ENCODE measurements at regions not wholly inside any gene's neighbourhood (a gene's known extent, or its start where the extent isn't known, plus 50 kb on each side); places are given as distances from the start of the nearest gene placed in this dataset.
"Not testable (repeated sequence)": the region's sequence is repeated elsewhere in the genome, so short reads cannot be mapped to it uniquely, and the experiment has no call there.

GRCh38 chr4:129747756-129748155 is 651.8 kb downstream of the C4orf33 start:
- no peak for DNase-seq

- no peak for DNase-seq
These were observed 653.0 kb downstream of the C4orf33 start for GRCh38 chr4:129748991-129749390.

GRCh38 chr4:129751646-129752045 is 655.7 kb downstream of the C4orf33 start:
- DNase-seq = no peak

- DNase-seq = no peak
These were observed 687.6 kb downstream of the C4orf33 start for GRCh38 chr4:129783596-129783995.

DNA sequence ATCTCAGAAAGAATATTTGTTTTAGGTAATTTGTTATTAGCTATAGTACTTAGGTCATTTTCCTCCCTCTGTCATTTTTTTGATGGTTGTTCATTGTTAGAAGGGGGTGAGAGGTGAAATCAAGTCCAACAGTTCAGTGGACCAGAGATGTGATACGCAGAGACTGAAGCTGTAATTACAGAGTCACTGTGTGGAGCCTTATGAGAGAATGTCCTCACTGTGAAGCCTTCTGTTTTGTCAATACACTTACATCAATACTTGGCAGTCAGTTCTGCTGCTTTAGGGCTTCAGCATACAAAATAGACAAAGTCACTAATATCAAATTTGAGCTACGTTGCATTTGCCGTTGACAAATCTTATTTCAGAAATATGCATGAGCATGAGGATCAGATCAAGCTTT is 692.5 kb downstream of the C4orf33 start:
- DNase-seq = no peak

- DNase-seq = no peak
These were observed 708.6 kb downstream of the C4orf33 start for GRCh38 chr4:129804461-129804981.

- DNase-seq = no peak
These were observed 711.0 kb downstream of the C4orf33 start for GRCh38 chr4:129806986-129807385.

GRCh38 chr4:129808242-129808641 is 712.3 kb downstream of the C4orf33 start:
- DNase-seq = no peak

DNA sequence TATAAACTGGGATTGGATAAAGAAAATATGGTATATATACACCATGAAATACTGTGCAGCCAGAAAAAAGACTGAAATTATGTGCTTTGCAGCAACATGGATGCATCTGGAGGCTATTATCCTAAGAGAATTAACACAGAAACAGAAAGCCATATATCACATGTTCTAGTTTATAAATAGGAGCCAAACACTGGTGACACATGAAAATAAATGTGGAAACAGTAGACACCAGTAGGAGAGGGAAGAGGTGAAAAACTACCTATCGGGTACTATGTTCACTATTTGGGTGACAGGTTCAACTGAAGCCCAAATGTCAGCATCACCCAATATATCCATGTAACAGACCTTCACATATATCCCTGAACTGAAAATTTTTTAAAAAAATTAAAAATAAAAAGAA is 725.1 kb downstream of the C4orf33 start:
- no peak for DNase-seq

- no peak for DNase-seq
These were observed 726.0 kb downstream of the C4orf33 start for GRCh38 chr4:129821963-129822362.

- DNase-seq = no peak
These were observed 726.7 kb downstream of the C4orf33 start for GRCh38 chr4:129822701-129823100.

DNA sequence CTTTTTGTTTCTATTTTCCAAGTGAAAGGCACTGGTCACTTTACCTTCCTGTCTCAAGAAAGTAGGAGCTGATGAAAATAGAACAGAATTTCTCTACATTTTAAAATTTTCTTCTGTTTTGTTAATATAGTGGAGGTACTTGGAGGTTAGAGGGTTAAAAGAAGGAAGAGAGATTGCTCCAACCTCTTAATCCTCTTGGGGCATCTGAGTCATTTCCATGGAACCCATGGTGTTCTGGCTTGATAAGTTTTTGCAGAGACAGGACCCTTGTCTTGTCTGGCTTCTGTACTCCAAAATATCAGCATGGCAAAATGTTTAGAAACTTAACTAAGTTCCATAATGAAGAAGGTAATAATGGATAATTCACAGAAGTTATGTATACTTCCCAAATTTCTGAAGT is 727.2 kb downstream of the C4orf33 start:
- DNase-seq = no peak

DNA sequence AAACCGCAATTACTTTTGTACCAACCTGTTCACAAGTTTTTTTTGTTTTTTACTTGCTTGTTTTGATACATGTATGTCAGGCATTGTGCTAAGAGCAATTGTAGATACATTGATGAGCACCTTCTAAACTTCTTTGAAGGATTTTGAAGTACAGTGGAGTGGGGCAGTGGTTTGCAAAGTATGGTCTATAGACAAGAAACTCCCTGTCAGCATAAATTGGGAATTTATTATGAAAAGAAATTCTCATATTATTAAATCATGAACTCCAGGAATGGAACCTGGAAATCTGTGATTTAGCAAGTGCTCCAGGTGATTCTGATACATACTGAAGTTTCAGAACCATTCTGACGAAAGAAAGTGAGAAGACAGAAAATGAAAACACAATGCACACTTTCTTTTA is 733.4 kb downstream of the C4orf33 start:
- DNase-seq = no peak

- no peak for DNase-seq
These were observed 743.7 kb downstream of the C4orf33 start for GRCh38 chr4:129839687-129840086.

GRCh38 chr4:129842096-129842495 is 746.1 kb downstream of the C4orf33 start:
- DNase-seq = no peak

- no peak for DNase-seq
These were observed 756.5 kb downstream of the C4orf33 start for GRCh38 chr4:129852434-129852833.

- not testable (repeated sequence) for DNase-seq
These were observed 757.9 kb downstream of the C4orf33 start for GRCh38 chr4:129853685-129854467.

GRCh38 chr4:129862461-129862860 is 766.5 kb downstream of the C4orf33 start:
- no peak for DNase-seq

DNA sequence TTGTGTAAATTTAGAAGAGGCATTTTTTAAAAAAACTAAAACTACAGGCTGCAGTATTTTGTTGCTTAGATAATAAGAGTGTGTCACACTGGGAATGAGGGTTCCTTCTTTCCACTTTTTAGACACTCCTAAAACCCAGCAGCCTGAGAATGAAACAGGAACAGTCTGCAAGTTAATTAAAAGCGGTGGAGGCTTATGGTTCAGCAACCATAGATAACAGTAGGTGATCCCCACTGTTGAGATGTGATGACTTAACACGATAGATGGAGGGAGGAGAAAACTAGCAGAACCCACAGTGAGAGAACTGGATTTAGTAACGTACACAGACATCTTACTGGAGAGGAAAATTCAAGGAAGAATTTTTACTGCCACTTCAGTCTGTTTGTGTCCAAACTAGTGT is 767.3 kb downstream of the C4orf33 start:
- DNase-seq = no peak

DNA sequence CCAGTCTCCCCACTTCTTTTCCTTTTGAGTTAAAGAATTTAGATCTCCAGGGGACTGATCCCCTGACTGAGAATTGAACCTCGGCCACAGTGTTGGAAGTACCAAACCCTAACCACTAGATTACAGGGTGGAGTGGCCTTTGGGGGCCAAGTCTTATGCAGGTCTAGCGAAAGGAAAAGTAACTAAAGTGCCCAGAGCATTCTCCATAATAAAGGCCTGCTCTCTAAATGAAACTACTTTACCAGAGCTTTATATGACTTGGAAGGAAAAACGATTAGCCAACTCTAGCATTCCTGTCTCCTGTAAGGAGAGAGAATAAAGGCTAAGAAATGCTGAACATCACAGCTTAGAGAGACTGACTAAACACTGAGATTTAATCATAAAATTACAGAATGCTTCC is 788.0 kb downstream of the C4orf33 start:
- DNase-seq = no peak

GRCh38 chr4:129897111-129897510 is 801.2 kb downstream of the C4orf33 start:
- no peak for DNase-seq

- no peak for DNase-seq
These were observed 803.9 kb downstream of the C4orf33 start for GRCh38 chr4:129899849-129900248.

DNA sequence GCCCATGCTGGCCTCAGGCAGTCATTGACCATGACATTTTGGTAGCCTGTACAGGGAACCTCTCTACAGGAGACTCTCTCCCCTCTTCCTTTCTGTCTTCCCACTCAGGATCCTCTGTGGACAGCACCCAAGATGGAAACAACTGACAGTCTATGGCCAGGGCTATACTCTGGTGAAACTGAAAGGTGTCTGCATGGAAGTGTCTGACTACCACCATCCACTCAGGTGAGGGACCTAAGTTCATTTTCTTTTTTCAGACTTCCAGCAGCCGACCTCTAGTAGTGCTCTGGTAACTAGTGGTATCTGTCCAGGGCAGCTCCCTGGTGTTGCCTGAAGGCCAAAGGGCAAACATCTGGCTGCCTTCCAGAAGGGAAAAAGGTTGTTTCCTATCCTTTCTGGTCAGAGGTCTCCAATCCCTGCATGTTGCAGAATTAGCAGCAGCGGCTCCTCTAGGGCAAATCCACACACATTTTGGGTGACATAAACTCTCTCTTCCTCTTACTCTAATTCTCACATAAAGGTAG is 804.5 kb downstream of the C4orf33 start:
- DNase-seq = no peak

GRCh38 chr4:129901205-129901604 is 805.3 kb downstream of the C4orf33 start:
- no peak for DNase-seq

DNA sequence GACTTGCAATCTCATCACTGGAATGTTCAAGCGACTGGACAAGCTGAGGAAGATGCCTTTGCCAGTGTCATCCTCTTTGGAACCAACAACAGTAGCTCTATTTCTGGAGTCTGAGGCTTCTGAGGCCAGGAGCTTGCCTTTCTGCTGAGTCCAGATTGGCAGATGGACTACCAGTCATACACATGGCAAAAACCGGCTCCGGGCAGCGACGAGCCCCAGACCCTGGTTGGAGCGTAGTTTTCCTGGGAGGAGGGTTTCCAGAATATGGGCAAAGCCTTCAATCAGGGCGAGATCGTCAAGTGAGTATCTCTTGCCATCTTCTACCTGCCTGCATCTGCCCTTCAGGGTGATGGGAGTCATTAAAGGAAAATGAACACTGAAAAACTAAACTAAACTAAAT is 807.9 kb downstream of the C4orf33 start:
- DNase-seq = no peak

All from NK-92 treated with Interleukin-12 subunit alpha and Interleukin-12 subunit beta, amount 100 ng/mL, for 24 hours (cell line).